Mammary epithelial cell (primary cell): ENCODE measurements at regions not wholly inside any gene's neighbourhood (a gene's known extent, or its start where the extent isn't known, plus 50 kb on each side); places are given as distances from the start of the nearest gene placed in this dataset.

Source experiments
- CTCF ChIP-seq, 2 donors: IDR thresholded peaks in 1 of 2; conservative IDR thresholded peaks in 1 of 2; 2 replicates each; pipeline ENCODE4 v1.5.1; 2011 to 2012; ENCODE audit warnings: inconsistent platforms in 2 of 2, low read length in 2 of 2, mild to moderate bottlenecking in 2 of 2, control low read depth in 1 of 2, low read depth in 1 of 2; ENCODE audit not compliant: insufficient read depth in 1 of 2; ENCODE audit errors: extremely low read depth in 1 of 2
- EZH2 ChIP-seq: IDR thresholded peaks from 2 replicates; pipeline ENCODE4 v1.6.1; 2012; ENCODE audit warnings: low read length, inconsistent platforms, borderline replicate concordance

DNA sequence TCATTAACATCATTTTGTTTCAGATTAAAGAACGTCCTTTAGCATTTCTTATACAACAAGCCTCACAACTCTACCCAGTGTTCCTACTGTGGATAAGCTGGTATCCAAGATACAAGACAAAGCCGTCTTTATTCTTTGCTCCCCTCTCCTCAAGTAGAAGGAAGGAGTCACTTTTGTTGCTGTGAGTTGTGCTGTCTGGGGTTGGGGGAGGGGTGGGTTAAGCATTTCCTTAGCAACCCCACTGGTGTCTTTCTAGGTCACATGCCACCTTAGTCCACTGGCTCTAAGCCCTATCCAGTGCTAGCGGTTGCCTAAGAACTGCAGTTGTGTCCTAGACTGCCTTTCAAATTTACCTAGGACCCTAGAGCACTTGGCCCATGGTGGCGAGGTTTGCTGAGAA lies 155.6 kb upstream of the PIEZO2 start:
- no peak for TF ChIP-seq EZH2
- TF ChIP-seq CTCF (conservative IDR thresholded peaks at IDR 0.05 in 1 of 2, IDR thresholded peaks at IDR 0.05 in 1 of 2; ENCODE audit: extremely low read depth in 1 of 2, insufficient read depth in 1 of 2, low read depth in 1 of 2, low read length in 2 of 2), result no peak
